ENCODE measurements at regions not wholly inside any gene's neighbourhood (a gene's known extent, or its start where the extent isn't known, plus 50 kb on each side); places are given as distances from the start of the nearest gene placed in this dataset.

DNA sequence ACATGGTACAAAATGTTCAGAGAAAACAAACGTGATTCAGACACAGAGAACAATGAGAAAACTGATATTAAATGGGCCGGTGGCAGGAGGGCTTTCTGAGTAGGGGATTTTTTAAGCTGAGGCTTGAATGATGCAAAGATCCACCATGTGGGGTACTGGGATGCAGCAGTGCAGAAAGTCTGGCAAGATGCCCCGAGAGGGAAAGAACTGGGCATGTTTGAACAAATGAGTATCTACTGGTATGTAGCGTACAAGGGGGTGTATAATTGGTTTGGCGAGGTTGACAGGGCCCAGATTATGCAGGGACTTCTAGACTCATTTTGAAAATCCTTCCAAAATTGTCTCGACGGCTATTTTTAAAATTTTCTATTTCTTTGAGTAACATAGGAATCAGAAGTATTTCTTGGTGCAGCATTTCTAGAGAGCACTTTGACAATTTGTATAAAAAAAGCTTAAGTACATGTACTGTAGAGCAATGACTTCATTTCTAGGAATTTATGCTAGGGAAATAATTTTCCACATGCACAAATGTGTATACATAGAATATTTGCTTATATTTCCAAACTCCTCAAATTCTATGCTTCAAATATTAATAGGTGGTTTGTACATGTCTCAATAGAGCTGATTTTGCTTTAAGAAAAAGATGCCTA lies 119.6 kb upstream of the DOK5 start:
- H3K4me1 Mint-ChIP-seq, result no peaks in the 10 kb centered on the region
- POLR2A ChIA-PET, result no interaction called here
- H3K9me3 Mint-ChIP-seq, result no peaks in the 10 kb centered on the region
- H3K36me3 Mint-ChIP-seq, result no peaks in the 10 kb centered on the region
- H3K27ac Mint-ChIP-seq, result no peak overlapping the region
- no peak overlapping the region for H3K4me3 Mint-ChIP-seq
- ATAC-seq (ENCODE audit: low read depth), result no peak
- H3K27me3 Mint-ChIP-seq, result no peaks in the 10 kb centered on the region
- no peak for DNase-seq

DNA sequence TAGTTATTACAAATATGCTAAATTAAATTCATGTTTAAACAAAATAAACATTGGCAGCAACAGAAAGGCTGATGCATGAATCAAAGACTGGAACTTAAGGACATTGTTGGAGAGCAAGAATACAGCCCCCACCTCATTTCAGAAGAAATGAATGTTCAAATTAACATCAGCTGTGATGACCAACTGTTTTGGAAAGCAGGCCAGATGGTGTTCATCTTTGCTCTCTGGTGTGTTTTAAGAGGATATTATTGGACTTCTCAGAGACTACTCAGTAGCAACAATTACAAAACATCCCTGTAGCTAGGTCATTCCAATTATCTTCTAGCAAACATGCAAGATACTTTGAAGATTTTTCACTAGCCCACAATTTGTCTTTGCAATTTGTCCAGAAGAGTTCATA lies 118.6 kb upstream of the DOK5 start:
- H3K36me3 Mint-ChIP-seq, result no peaks in the 10 kb centered on the region

GRCh38 chr20:54361475-54361874 lies 113.9 kb upstream of the DOK5 start:
- Mint-ChIP-seq H3K27ac (no peak overlapping the region), H3K9me3 (no peaks in the 10 kb centered on the region), H3K27me3 (no peaks in the 10 kb centered on the region), H3K36me3 (no peaks in the 10 kb centered on the region), H3K4me3 (no peak overlapping the region), H3K4me1 (no peaks in the 10 kb centered on the region)
- DNase-seq, result no peak
- ATAC-seq (ENCODE audit: low read depth), result no peak
- POLR2A ChIA-PET, result no interaction called here

More for the DNA sequence above, 118.6 kb upstream of the DOK5 start:
- POLR2A ChIA-PET, result no interaction called here
- ATAC-seq (ENCODE audit: low read depth) (no peak), DNase-seq (no peak)
- no peak overlapping the region for H3K27ac Mint-ChIP-seq
- H3K4me1 Mint-ChIP-seq, result no peaks in the 10 kb centered on the region
- H3K9me3 Mint-ChIP-seq, result no peaks in the 10 kb centered on the region
- H3K27me3 Mint-ChIP-seq, result no peaks in the 10 kb centered on the region
- H3K4me3 Mint-ChIP-seq, result no peak overlapping the region

- Mint-ChIP-seq H3K27ac (no peak overlapping the region), H3K9me3 (no peaks in the 10 kb centered on the region), H3K4me1 (no peaks in the 10 kb centered on the region), H3K4me3 (no peak overlapping the region), H3K36me3 (no peaks in the 10 kb centered on the region), H3K27me3 (no peaks in the 10 kb centered on the region)
- POLR2A ChIA-PET, result no interaction called here
- no peak for ATAC-seq (ENCODE audit: low read depth)
- DNase-seq, result no peak
Measured at GRCh38 chr20:54362283-54362682, 113.1 kb upstream of the DOK5 start.

GRCh38 chr20:54364365-54364764 lies 111.0 kb upstream of the DOK5 start:
- no peak for ATAC-seq (ENCODE audit: low read depth)
- Mint-ChIP-seq H3K4me3 (no peak overlapping the region), H3K27me3 (no peaks in the 10 kb centered on the region), H3K9me3 (no peaks in the 10 kb centered on the region), H3K36me3 (no peaks in the 10 kb centered on the region), H3K4me1 (no peaks in the 10 kb centered on the region), H3K27ac (no peak overlapping the region)
- POLR2A ChIA-PET, result no interaction called here
- no peak for DNase-seq

DNA sequence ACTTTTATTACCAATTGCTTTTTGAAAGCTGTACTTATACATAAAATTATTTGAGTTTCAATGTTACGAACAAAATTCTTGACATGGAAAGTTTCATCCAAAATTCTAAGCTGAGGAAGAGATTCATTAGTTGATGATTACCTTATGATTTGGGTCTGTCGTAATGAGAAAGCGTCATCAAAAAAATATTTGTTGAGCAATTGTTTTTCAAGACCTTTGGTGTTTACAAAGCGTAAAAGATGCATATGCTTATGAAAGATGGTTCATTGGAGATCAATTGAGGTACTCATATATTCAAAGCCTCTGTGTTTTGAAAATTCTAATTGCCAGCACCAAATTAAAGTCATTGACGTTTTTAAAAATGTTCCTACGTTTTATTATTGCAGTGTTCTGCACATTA lies 110.5 kb upstream of the DOK5 start:
- H3K27me3 Mint-ChIP-seq, result no peaks in the 10 kb centered on the region
- DNase-seq (no peak), ATAC-seq (ENCODE audit: low read depth) (no peak)
- no peaks in the 10 kb centered on the region for H3K36me3 Mint-ChIP-seq
- H3K4me3 Mint-ChIP-seq, result no peak overlapping the region
- no peaks in the 10 kb centered on the region for H3K4me1 Mint-ChIP-seq
- H3K27ac Mint-ChIP-seq, result no peak overlapping the region
- POLR2A ChIA-PET, result no interaction called here
- H3K9me3 Mint-ChIP-seq, result no peaks in the 10 kb centered on the region

GRCh38 chr20:54366669-54367344 lies 108.6 kb upstream of the DOK5 start:
- Mint-ChIP-seq H3K36me3 (no peaks in the 10 kb centered on the region), H3K27me3 (peaks cover 2% of the 10 kb centered on the region), H3K9me3 (no peaks in the 10 kb centered on the region), H3K4me1 (no peaks in the 10 kb centered on the region), H3K27ac (no peak overlapping the region), H3K4me3 (no peak overlapping the region)
- POLR2A ChIA-PET, result no interaction called here
- DNase-seq, result no peak
- no peak for ATAC-seq (ENCODE audit: low read depth)

- Mint-ChIP-seq H3K27me3 (peaks cover 4% of the 10 kb centered on the region), H3K36me3 (no peaks in the 10 kb centered on the region), H3K4me3 (no peak overlapping the region), H3K4me1 (no peaks in the 10 kb centered on the region), H3K27ac (no peak overlapping the region), H3K9me3 (no peaks in the 10 kb centered on the region)
- ATAC-seq (ENCODE audit: low read depth), result no peak
- DNase-seq, result no peak
- POLR2A ChIA-PET, result no interaction called here
Measured at GRCh38 chr20:54368570-54368969, 106.8 kb upstream of the DOK5 start.

GRCh38 chr20:54372313-54372712 lies 103.1 kb upstream of the DOK5 start:
- no peaks in the 10 kb centered on the region for H3K36me3 Mint-ChIP-seq
- no peak overlapping the region for H3K4me3 Mint-ChIP-seq
- no peak for DNase-seq
- H3K9me3 Mint-ChIP-seq, result no peaks in the 10 kb centered on the region
- no peaks in the 10 kb centered on the region for H3K4me1 Mint-ChIP-seq
- ATAC-seq (ENCODE audit: low read depth), result no peak
- POLR2A ChIA-PET, result no interaction called here
- H3K27me3 Mint-ChIP-seq, result peaks cover 4% of the 10 kb centered on the region
- H3K27ac Mint-ChIP-seq, result no peak overlapping the region

DNA sequence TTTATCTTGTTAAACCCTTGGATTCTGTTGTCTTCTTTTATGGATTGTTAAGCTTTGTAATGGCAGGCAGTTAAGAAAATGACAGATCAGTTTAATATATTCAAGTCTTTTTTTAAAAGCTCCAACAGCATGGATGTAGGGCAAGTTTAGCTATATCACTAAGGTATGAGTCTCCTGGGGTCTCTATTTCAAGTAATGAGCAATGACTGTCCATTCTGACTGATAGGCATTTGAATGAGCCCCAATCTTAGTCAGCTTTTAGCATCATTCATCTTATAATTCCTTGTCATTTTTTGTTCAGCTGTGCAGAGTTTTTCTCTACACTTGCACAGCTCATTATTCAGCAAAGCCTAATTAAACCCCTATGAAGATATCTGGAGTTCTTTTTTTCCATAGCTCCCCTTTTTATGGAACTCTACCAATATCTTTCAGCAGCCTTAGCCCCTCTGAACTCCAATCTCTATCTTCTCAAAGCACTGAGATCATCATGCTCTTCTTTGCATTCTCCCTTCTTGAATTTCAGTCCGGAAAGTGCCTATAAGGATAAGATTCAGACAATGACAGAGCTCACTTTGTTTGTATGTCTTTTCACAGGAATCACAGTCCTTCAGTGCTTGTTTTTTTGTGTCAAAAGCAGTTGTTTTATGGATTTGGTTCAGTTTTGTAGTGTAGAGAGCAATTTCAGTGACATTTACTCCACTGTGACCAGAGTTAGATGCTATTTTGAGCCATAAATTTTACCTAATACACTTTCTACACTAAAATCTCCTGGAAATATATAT lies 97.2 kb upstream of the DOK5 start:
- no peak for DNase-seq
- peaks cover 2% of the 10 kb centered on the region for H3K27me3 Mint-ChIP-seq
- no peaks in the 10 kb centered on the region for H3K36me3 Mint-ChIP-seq
- H3K4me1 Mint-ChIP-seq, result no peaks in the 10 kb centered on the region
- H3K4me3 Mint-ChIP-seq, result no peak overlapping the region
- no peak for ATAC-seq (ENCODE audit: low read depth)
- H3K27ac Mint-ChIP-seq, result no peak overlapping the region
- POLR2A ChIA-PET, result no interaction called here
- no peaks in the 10 kb centered on the region for H3K9me3 Mint-ChIP-seq

- Mint-ChIP-seq H3K4me1 (no peaks in the 10 kb centered on the region), H3K36me3 (no peaks in the 10 kb centered on the region), H3K4me3 (no peak overlapping the region), H3K27me3 (peaks cover 2% of the 10 kb centered on the region), H3K27ac (no peak overlapping the region), H3K9me3 (no peaks in the 10 kb centered on the region)
- ATAC-seq (ENCODE audit: low read depth) (no peak), DNase-seq (no peak)
- POLR2A ChIA-PET, result no interaction called here
Measured at GRCh38 chr20:54379893-54380584, 95.4 kb upstream of the DOK5 start.

DNA sequence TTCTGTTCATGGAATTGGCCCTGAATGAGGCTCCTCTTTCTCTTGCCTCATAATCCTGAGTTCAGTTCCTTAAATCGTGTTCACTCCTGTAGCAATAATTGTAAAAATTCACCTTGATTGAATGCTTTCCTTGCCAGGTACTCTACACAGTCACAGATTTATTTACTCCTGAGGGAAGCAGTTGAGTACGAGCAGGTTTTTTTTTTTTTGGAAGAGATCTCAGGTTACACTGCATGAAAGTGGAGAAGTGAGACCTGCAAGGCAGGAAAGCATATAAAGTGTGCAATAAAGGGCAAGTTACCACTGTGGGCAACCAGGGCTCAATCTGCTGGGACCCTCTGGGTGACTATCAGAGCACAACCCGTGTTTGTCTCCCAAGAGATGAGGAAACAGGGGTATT lies 93.0 kb upstream of the DOK5 start:
- Mint-ChIP-seq H3K36me3 (no peaks in the 10 kb centered on the region), H3K27ac (no peak overlapping the region), H3K27me3 (peaks cover 2% of the 10 kb centered on the region), H3K9me3 (no peaks in the 10 kb centered on the region), H3K4me1 (no peaks in the 10 kb centered on the region), H3K4me3 (no peak overlapping the region)
- DNase-seq (no peak), ATAC-seq (ENCODE audit: low read depth) (no peak)
- POLR2A ChIA-PET, result no interaction called here

DNA sequence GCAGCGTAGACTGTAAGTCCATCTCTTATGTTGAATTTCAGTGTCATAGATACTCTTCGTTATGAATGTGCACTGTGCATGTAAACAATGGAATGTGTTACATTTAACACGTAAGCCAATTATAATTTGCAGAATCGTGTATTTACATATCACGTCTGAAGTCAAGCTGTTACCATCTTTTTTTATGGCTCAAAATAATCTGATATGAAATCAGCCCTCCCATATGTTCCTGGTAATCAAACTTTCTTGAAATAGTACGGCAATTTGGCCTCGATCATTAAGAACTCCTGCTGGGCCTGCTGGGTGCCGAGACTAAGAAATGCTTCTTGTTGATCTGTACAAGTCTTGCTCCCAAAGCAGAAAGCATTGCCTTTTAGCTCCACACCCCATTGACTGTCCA lies 89.6 kb upstream of the DOK5 start:
- Mint-ChIP-seq H3K4me3 (no peak overlapping the region), H3K36me3 (no peaks in the 10 kb centered on the region), H3K9me3 (no peaks in the 10 kb centered on the region), H3K27ac (no peak overlapping the region), H3K27me3 (peaks cover 2% of the 10 kb centered on the region), H3K4me1 (no peaks in the 10 kb centered on the region)
- POLR2A ChIA-PET, result no interaction called here
- DNase-seq (no peak), ATAC-seq (ENCODE audit: low read depth) (no peak)

Measured in activated naive CD8-positive, alpha-beta T cell treated with anti-CD3 and anti-CD28 coated beads, Interleukin-2, amount 10 ng/mL, durations not matched to agents 7 days and 5 days (primary cell).